ENCODE measurements at regions not wholly inside any gene's neighbourhood (a gene's known extent, or its start where the extent isn't known, plus 50 kb on each side); places are given as distances from the start of the nearest gene placed in this dataset.
"Not testable (repeated sequence)": the region's sequence is repeated elsewhere in the genome, so short reads cannot be mapped to it uniquely, and the experiment has no call there.

DNA sequence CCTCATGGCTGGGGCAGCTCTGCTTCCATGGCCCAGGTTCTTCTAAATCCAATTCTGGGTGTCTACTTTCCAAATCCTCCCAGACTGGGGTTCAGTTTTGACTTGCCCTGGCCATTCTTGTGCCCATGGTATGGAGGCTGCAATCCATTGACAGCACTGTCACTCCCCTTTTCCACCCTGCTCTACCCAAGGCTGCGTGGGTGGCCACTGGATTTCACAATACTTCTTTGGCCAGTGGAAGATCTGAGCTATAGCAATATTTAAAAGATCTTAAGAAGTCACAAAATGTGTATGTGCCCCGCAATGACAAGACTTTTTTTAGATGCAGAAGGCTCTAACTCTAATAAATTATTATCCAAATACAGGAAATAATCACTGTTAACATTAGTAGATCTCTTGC, 329.4 kb upstream of the CCL2 start:
- no peaks in the 10 kb centered on the region for H3K36me3 ChIP-seq
- no peaks in the 10 kb centered on the region for H3K9me3 ChIP-seq
- no peaks in the 10 kb centered on the region for H3K4me1 ChIP-seq
- H3K27me3 ChIP-seq, result peaks cover 0 to 29% of the 10 kb centered on the region in 2 donors
- ATAC-seq, result no peak
- TF ChIP-seq, protein P1, sequence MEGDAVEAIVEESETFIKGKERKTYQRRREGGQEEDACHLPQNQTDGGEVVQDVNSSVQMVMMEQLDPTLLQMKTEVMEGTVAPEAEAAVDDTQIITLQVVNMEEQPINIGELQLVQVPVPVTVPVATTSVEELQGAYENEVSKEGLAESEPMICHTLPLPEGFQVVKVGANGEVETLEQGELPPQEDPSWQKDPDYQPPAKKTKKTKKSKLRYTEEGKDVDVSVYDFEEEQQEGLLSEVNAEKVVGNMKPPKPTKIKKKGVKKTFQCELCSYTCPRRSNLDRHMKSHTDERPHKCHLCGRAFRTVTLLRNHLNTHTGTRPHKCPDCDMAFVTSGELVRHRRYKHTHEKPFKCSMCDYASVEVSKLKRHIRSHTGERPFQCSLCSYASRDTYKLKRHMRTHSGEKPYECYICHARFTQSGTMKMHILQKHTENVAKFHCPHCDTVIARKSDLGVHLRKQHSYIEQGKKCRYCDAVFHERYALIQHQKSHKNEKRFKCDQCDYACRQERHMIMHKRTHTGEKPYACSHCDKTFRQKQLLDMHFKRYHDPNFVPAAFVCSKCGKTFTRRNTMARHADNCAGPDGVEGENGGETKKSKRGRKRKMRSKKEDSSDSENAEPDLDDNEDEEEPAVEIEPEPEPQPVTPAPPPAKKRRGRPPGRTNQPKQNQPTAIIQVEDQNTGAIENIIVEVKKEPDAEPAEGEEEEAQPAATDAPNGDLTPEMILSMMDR (IDR thresholded peaks at IDR 0.05), result no peak
- H3K4me3 ChIP-seq, result no peak overlapping the region
- intact Hi-C loops (cut with DNase I), result no loop called here
- H3K27ac ChIP-seq, result no peak overlapping the region
- DNase-seq, result no peak

DNA sequence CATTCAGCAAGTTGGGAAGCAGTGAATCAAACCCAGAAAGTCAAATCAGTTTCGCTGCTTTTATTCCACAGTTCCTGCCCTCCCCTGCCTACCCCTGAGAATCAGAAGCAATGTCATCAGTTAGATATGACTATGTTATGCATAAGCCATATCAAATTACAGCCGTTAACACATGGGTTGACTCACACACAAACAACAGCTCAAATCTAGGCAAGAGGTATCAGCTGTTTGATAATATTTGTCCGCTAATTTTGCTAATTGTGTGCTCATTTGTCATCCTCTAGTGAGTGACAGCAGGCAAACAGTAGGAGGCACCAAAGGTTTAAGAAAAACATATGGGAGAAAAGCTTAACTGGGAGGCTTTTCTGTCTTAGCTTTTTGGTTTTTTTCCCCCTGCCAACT, 327.4 kb upstream of the CCL2 start:
- ATAC-seq, result peak; percentile 33
- H3K36me3 ChIP-seq, result no peaks in the 10 kb centered on the region
- no peak for DNase-seq
- TF ChIP-seq, protein P1 (IDR thresholded peaks at IDR 0.05), result no peak
- peaks cover 0 to 19% of the 10 kb centered on the region in 2 donors for H3K27me3 ChIP-seq
- intact Hi-C loops (cut with DNase I), result no loop called here
- H3K4me1 ChIP-seq, result no peaks in the 10 kb centered on the region
- H3K9me3 ChIP-seq, result no peaks in the 10 kb centered on the region
- no peak overlapping the region for H3K27ac ChIP-seq
- H3K4me3 ChIP-seq, result no peak overlapping the region

DNA sequence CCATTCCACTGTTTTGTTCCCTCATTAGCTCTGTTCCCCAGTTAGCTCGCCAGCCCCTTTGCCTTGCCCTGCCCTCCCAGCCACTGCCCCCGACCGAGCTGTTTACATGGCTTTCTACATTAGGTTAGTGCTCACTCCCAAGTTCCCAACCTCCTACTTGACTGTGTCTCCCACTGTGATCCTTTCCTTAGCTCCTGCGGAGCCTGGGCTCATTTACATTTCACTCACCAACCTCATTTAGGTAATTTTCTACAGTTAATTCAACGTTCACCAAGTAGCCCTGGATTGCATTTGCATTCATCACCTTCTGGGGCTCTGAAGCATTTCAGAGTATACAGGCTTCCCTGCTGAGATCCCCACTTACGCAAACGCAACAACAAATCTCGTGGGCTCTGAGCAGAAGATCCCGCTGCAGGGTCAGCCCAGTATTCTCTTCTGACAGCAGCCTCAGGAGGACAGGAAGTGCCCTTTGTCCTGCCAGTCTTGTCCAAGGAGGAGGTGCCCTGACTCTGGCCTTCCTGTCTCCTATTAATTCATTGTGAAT, 325.8 kb upstream of the CCL2 start:
- no peaks in the 10 kb centered on the region for H3K4me1 ChIP-seq
- H3K27me3 ChIP-seq, result peaks cover 0 to 8% of the 10 kb centered on the region in 2 donors
- TF ChIP-seq, protein P1 (IDR thresholded peaks at IDR 0.05), result no peak
- DNase-seq (no peak), ATAC-seq (no peak)
- no peaks in the 10 kb centered on the region for H3K36me3 ChIP-seq
- H3K27ac ChIP-seq, result no peak overlapping the region
- intact Hi-C loops (cut with DNase I), result no loop called here
- no peak overlapping the region for H3K4me3 ChIP-seq
- no peaks in the 10 kb centered on the region for H3K9me3 ChIP-seq

DNA sequence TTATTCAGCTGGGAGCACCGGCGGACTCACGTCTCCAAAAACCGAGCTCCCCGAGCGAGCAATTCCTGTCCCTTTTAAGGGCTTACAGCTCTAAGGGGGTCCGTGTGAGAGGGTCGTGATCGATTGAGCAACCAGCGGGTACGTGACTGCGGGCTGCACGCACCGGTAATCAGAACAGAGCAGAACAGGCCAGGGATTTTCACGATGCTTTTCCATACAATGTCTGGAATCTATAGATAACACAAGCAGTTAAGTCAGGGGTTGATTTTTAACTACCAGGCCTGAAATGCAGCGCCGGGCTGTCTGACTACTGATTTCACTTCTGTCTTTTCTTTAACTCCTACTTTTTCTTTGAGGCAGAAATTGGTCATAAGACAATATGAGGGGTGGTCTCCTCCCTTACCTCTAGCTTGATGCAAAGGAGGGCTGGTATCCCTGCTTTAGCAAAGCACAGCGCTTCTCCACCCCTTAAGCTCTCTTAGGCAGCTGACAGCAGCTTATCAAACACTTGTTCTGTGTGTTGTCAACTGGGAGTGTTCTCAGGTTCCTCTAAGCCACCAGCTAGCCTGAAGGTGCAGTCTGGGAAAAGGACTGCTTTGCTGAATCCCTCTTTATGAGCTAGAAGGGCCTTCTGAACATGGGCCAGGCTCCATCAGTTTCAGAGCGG, 323.8 kb upstream of the CCL2 start:
- H3K36me3 ChIP-seq; DNase-seq; H3K9me3 ChIP-seq; H3K27ac ChIP-seq; H3K27me3 ChIP-seq; H3K4me1 ChIP-seq; H3K4me3 ChIP-seq; intact Hi-C loops (cut with DNase I): not testable (repeated sequence)
- ATAC-seq, result peak; percentile 59

DNA sequence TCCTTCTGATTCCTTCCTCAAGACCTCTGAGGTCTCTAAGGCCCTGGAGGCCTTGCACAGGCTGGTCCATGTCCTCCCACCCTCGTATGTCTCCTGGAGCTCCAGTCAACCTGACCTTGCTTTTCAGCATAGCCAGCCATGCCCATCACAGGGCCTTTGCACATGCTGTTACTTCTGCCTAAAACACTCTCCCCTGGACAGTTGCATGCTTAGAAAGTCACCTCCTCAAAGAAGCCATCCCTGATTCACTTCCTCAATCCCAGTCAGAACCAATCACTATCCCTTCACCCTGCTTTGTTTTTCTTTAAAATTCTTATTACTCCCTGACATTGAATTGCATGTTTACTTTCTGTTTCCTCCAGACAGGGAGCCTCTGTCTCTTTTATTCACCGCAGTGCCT, 322.1 kb upstream of the CCL2 start:
- ATAC-seq (no peak), DNase-seq (no peak)
- Histone ChIP-seq H3K9me3 (no peaks in the 10 kb centered on the region), H3K4me1 (no peaks in the 10 kb centered on the region), H3K36me3 (no peaks in the 10 kb centered on the region), H3K27ac (no peak overlapping the region), H3K27me3 (peaks cover 0 to 2% of the 10 kb centered on the region in 2 donors), H3K4me3 (no peak overlapping the region)
- TF ChIP-seq, protein P1 (IDR thresholded peaks at IDR 0.05), result no peak
- intact Hi-C loops (cut with DNase I), result no loop called here

DNA sequence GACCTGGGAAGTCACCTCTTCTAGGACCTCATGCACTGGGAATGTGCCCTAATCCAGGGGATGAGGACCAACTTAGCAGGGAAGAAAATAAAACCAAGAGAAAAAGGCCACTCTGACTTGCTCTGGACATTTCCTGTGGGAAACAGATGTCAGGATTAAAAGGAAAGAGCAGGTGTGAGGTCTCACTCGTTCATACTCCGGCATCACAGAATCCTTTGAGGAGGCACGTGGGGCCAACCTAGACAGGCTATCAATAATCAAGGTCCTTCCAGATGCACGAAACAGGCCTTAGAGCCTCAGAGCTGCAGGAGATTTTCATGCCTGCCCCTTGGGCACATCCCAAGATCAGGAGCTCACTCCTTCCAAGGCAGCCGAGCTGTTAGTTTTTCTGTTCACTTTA, 321.5 kb upstream of the CCL2 start:
- no peak for ATAC-seq
- H3K9me3 ChIP-seq, result no peaks in the 10 kb centered on the region
- no peaks in the 10 kb centered on the region for H3K4me1 ChIP-seq
- no peak overlapping the region for H3K4me3 ChIP-seq
- H3K27me3 ChIP-seq, result no peaks in the 10 kb centered on the region
- H3K27ac ChIP-seq, result no peak overlapping the region
- H3K36me3 ChIP-seq, result no peaks in the 10 kb centered on the region
- intact Hi-C loops (cut with DNase I), result no loop called here
- TF ChIP-seq, protein P1 (IDR thresholded peaks at IDR 0.05), result no peak
- DNase-seq, result no peak

Data from left lung (tissue), 4 donors.